ENCODE measurements at regions not wholly inside any gene's neighbourhood (a gene's known extent, or its start where the extent isn't known, plus 50 kb on each side); places are given as distances from the start of the nearest gene placed in this dataset.

DNA sequence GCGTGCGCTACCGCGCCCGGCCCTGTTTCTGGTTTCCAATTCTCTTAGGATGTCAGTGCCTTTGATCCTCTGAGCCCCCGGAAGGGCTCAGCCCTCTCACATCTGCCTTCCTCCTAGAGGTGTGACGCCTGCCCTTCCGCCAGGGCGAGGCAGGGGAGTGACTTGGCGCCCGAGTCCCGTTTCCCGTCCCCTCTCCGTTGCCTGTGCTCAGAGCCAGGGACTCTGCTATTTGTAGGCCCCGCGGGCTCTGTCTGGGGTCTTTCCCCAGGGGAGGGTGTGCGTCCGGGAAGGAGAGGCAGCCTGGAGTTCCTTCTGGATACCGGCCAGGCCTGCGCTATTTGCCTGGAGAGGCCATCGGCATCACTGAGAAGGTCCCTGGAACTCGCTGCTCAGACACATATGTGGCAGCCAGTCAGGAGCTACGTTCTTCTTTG, 103.7 kb upstream of the TAF1B start:
- peak; percentile 51 for DNase-seq

- DNase-seq: no peak
These were observed 102.7 kb upstream of the TAF1B start for GRCh38 chr2:9740382-9741073.

GRCh38 chr2:9741110-9741509, 102.2 kb upstream of the TAF1B start:
- no peak for DNase-seq

DNA sequence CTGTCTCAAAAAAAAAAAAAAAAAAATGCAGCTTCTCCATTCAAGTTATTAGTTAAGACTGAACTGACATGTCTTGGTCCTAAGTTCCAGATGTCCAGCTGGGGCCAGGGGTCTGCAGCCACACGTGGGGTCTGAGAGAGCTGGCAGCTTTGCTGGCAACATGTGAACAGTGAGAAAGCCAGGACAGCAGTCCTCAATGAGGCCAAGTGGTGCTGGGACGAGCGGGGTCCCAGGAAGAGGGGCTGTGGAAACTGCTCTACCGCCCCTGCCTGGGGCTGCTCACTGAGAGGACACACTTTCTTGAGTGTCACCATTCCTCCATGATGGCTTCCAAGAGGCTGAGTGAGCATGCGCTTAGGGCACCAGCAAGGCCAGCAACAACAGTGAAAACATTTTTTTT, 100.7 kb upstream of the TAF1B start:
- DNase-seq: no peak

DNA sequence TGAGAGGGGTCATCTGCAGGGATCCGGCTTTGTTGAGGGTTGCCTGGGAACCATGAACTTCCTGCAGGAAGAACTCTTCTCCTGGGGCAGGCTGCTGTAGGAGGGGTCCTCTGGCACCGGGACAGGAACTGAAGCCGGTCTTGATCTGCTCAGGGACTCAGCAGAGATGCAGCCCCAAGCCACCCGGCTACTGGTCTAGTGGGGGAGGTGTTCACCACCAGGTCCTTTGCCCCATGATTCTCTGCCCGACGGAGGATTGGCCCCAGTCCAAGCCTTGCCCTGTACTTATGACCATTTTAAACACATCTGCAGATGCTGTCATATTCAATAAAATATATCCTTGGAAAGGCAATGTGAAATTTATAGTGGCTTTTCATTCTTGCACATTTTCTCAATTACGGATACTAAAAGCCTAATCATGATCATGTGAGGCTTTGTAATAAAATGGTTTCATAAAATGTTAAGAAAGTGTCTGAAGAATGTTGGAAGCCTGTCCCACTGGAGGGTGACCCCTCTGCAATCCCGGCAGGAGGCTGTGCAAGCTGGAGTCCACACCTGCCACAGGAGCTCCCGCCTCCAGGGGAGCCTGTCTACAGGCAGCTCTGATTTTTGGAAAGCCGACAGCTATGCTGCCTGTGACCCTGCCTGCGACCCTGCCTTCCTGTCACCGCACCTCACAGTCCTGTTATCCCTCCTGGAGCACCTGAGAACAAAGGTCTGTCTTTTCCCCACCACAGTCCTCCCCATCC, 98.8 kb upstream of the TAF1B start:
- no peak for DNase-seq

DNA sequence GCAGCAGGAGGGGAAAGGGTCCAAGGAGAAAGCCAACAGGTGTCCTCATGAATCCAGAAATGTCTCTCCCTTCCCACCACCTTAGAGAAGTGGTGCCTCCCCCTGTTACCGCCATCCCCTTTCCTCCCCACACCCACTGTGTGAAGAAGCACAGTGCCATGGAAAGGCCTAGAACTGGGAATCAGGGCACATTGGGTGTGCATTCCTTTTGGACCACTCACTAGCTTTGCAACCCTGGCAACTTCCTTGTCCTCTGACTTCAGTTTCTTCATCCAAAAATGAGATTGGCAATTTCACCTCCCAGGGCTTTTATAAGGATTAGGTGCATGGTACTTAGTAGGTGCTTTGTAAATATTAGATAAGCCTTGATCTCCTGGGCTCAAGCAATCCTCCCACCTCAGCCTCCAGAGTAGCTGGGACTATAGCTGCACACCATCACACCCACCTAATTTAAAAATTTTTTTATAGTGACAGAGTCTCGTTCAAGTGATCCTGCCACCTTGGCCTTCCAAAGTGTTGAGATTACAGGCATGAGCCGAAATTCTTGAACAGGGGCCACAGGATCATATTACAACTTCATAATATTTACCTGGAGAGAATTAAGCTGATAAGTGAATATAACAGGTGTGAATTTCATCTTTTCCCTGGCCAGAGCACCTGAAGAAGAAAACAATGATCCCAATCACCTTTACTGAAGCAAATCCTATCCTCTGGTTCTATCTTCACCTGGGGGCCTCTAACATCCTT, 97.9 kb upstream of the TAF1B start:
- DNase-seq: no peak

DNA sequence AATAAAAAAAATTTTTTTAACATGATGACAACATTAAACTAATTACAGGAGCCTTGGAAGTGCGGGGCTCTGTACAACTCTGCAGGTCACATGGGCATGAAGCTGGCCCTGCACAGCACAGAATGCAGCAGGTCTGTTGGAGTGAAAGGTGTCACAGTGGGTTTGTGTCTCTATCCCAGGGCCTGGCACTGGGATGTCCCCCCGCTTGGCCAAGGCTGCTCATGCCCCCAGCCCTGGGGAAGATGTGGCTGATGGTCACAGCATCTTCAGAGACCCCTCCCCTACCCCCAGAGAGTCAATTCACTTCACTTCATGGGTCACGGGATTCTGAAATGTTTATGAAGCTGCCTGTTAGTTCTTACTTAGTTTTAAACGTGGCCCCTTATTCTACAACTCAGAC, 95.9 kb upstream of the TAF1B start:
- no peak for DNase-seq

DNA sequence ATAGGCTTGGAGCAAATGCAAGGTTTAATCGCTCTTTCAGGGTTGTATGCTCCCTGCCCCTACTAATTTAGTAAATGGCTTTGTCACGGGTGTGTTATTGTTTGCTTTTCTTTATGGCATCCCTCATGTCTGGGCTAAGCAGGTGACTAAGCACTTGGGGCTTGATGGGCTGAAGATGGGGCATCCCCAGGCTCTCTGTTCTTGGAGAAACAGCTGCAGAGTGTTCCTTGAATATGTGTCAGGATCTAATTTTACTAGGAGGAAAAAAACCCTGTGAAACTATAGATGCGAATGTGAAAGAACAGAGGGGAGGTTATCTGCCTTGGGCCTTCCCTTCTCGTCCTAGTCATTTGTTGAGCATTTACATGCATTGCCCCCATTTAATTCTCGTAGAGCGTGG, 94.7 kb upstream of the TAF1B start:
- no peak for DNase-seq

GRCh38 chr2:9749546-9750223, 93.6 kb upstream of the TAF1B start:
- no peak for DNase-seq

GRCh38 chr2:9750224-9751215, 92.8 kb upstream of the TAF1B start:
- DNase-seq: no peak

DNA sequence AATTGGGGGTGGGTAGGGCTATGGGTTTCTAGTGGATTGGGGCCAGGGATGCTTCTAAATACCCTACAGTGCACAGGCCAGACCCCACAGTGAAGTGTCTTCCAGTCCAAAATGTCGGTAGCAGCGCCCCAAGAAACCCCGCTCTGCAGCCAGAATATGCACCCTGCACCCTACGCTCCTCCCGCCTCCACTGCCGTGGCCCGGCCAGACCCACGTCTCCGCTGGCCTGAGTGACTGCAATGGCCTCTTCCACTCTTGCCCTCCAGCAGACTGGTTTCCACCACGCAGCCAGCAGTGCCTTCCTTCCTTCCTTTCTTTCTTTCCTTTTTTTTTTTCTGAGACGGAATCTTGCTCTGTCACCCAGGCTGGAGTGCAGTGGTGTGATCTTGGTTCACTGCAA, 91.4 kb upstream of the TAF1B start:
- DNase-seq: no peak

GRCh38 chr2:9752441-9753275, 90.6 kb upstream of the TAF1B start:
- peak; percentile 56 for DNase-seq

- DNase-seq: peak; percentile 35
These were observed 90.0 kb upstream of the TAF1B start for GRCh38 chr2:9753276-9753600.

DNA sequence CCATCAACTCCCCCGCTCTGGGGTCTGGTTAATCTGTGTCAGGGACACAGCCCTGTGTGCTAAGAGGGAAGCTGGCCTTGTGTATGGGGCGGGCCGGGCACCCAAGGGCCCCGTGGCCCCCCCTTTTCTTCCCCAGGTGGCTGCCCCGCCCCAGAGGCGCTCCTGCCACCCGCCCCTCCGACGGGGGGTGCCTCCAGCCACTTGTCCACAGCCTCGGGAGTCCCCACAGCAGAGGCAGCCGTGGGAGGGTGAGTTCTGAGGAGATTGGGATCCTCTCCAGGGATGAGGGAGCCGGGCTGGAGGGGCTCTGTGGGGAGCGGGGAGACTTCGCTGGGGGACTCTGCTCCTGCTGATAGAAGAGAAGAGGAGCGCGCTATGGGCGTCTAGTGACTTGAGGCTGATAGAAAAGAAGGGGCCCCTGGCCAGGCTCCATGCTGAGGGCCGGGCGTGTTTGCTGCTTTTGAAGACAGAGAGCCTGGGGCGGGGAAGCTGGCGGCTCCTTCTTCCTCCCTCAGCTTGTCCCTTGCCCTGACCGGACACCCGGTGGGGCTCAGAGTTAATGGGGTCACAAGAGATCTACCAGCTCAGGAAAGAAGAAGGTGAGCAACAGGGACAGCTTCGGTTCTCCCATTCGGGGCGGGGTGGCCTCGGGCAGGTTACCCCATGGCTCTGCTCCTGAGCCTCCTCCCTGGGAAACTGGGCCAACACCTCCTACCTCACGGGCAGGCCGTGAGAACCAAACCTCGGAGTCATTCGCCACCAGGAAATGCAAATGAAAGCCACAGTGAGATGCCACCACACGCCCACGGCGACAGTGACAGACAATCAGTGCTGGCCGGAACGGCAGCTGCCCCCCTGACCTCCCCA, 89.4 kb upstream of the TAF1B start:
- DNase-seq: peak; percentile 41

DNA sequence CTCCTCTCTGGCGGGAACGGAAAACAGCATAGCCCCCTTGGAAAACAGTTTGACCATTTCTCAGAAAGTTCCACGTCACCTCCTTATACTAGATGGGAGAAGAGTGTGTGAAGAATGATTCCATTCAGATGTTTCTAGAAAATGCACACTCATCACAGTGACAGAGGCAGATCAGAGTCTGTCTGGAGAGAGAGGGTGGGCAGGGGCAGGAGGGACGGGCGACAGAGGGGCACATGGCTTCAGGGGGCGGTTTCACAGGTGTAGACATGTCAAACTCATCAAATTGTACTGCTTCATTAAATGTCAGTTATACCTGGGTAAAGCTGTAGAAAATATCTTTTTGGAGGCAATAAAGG, 88.8 kb upstream of the TAF1B start:
- no peak for DNase-seq

GRCh38 chr2:9755008-9755407, 88.3 kb upstream of the TAF1B start:
- DNase-seq: no peak

DNA sequence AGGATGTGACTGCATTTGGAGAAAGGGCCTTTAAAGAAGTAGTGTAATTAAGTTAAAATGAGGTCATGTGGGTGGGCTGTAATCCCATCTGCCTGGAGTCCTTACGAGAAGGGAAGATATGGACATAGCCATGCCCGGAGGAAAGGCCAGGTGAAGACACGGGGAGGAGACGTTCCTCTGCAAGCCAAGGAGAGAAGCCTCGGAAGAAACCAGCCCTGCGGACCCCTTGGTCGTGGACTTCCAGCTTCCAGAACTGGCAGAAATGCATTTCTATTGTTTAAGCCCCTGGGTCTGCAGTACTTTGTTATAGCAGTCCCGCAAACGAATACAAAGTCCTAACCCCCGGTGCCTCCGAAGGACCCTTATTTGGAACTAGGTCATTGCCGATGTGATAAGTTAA, 87.6 kb upstream of the TAF1B start:
- DNase-seq: no peak

- DNase-seq: no peak
These were observed 86.5 kb upstream of the TAF1B start for GRCh38 chr2:9756692-9757250.

- DNase-seq: no peak
These were observed 85.6 kb upstream of the TAF1B start for GRCh38 chr2:9757501-9758264.
